ENCODE measurements at regions not wholly inside any gene's neighbourhood (a gene's known extent, or its start where the extent isn't known, plus 50 kb on each side); places are given as distances from the start of the nearest gene placed in this dataset.
"Not testable (repeated sequence)": the region's sequence is repeated elsewhere in the genome, so short reads cannot be mapped to it uniquely, and the experiment has no call there.

GRCh38 chr10:123221418-123221817 lies 67.2 kb downstream of the BUB3 start:
- Histone ChIP-seq H3K4me3 (ENCODE audit: low read depth, low read length) (no peak overlapping the region), H3K36me3 (ENCODE audit: control insufficient read depth, insufficient read depth, low read length) (no peaks in the 10 kb centered on the region), H3K27me3 (ENCODE audit: control insufficient read depth, insufficient read depth, low read length) (no peaks in the 10 kb centered on the region)
- DNase-seq (ENCODE audit: low read depth), result no peak
- TF ChIP-seq, protein P1, sequence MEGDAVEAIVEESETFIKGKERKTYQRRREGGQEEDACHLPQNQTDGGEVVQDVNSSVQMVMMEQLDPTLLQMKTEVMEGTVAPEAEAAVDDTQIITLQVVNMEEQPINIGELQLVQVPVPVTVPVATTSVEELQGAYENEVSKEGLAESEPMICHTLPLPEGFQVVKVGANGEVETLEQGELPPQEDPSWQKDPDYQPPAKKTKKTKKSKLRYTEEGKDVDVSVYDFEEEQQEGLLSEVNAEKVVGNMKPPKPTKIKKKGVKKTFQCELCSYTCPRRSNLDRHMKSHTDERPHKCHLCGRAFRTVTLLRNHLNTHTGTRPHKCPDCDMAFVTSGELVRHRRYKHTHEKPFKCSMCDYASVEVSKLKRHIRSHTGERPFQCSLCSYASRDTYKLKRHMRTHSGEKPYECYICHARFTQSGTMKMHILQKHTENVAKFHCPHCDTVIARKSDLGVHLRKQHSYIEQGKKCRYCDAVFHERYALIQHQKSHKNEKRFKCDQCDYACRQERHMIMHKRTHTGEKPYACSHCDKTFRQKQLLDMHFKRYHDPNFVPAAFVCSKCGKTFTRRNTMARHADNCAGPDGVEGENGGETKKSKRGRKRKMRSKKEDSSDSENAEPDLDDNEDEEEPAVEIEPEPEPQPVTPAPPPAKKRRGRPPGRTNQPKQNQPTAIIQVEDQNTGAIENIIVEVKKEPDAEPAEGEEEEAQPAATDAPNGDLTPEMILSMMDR (IDR thresholded peaks at IDR 0.05; ENCODE audit: insufficient read depth, low read length, severe bottlenecking), result no peak
- FAIRE-seq, result no peak

GRCh38 chr10:123222832-123223231 lies 68.6 kb downstream of the BUB3 start:
- TF ChIP-seq, protein P1 (IDR thresholded peaks at IDR 0.05; ENCODE audit: insufficient read depth, low read length, severe bottlenecking), result no peak
- H3K4me3 ChIP-seq (ENCODE audit: low read depth, low read length), result no peak overlapping the region
- no peaks in the 10 kb centered on the region for H3K27me3 ChIP-seq (ENCODE audit: control insufficient read depth, insufficient read depth, low read length)
- FAIRE-seq, result no peak
- DNase-seq (ENCODE audit: low read depth), result no peak
- no peaks in the 10 kb centered on the region for H3K36me3 ChIP-seq (ENCODE audit: control insufficient read depth, insufficient read depth, low read length)

- Histone ChIP-seq H3K36me3 (ENCODE audit: control insufficient read depth, insufficient read depth, low read length) (no peaks in the 10 kb centered on the region), H3K27me3 (ENCODE audit: control insufficient read depth, insufficient read depth, low read length) (no peaks in the 10 kb centered on the region), H3K4me3 (ENCODE audit: low read depth, low read length) (no peak overlapping the region)
- peak; percentile 91 for DNase-seq (ENCODE audit: low read depth)
- FAIRE-seq, result no peak
- TF ChIP-seq, protein P1 (IDR thresholded peaks at IDR 0.05; ENCODE audit: insufficient read depth, low read length, severe bottlenecking), result no peak
Observed at GRCh38 chr10:123227706-123228105, 73.5 kb downstream of the BUB3 start.

- DNase-seq (ENCODE audit: low read depth) (peak; percentile 93), FAIRE-seq (peak; percentile 62)
- H3K36me3 ChIP-seq (ENCODE audit: control insufficient read depth, insufficient read depth, low read length), result no peaks in the 10 kb centered on the region
- no peaks in the 10 kb centered on the region for H3K27me3 ChIP-seq (ENCODE audit: control insufficient read depth, insufficient read depth, low read length)
- TF ChIP-seq, protein P1 (IDR thresholded peaks at IDR 0.05; ENCODE audit: insufficient read depth, low read length, severe bottlenecking), result no peak
- H3K4me3 ChIP-seq (ENCODE audit: low read depth, low read length), result no peak overlapping the region
Observed at GRCh38 chr10:123229927-123230630, 75.9 kb downstream of the BUB3 start.

DNA sequence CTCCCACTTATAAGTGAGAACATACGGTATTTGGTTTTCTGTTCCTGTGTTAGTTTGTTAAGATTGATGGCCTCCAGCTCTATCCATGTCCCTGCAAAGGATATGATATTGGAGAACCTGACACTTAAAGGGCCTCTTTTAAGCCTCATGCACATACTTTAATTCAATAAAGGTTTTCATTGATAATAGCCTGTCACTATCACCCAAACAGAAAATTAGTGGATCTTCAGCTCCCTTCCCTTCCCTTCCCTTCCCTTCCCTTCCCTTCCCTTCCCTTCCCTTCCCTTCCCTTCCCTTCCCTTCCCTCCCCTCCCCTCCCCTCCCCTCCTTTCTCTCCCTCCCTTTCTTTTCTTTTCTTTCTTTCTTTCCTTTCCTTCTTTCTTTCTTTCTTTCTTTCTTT lies 78.7 kb downstream of the BUB3 start:
- not testable (repeated sequence) for DNase-seq (ENCODE audit: low read depth); H3K4me3 ChIP-seq (ENCODE audit: low read depth, low read length); H3K36me3 ChIP-seq (ENCODE audit: control insufficient read depth, insufficient read depth, low read length); H3K27me3 ChIP-seq (ENCODE audit: control insufficient read depth, insufficient read depth, low read length); FAIRE-seq

DNA sequence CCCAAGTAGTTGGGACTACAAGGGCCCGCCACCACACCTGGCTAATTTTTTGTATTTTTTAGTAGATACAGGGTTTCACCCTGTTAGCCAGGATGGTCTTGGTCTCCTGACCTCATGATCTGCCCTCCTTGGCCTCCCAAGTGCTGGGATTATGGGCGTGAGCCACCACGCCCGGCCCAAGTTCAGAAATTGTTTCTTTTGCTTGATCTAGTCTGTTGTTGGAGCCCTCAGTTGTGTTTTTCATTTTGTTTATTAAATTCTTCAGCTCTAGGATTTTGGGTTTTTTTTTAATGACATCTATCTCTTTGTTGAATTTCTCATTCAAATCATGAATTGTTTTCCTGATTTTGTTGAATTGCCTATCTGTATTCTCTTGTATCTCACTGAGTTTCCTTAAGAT lies 80.8 kb downstream of the BUB3 start:
- DNase-seq (ENCODE audit: low read depth); H3K27me3 ChIP-seq (ENCODE audit: control insufficient read depth, insufficient read depth, low read length); H3K36me3 ChIP-seq (ENCODE audit: control insufficient read depth, insufficient read depth, low read length); FAIRE-seq; H3K4me3 ChIP-seq (ENCODE audit: low read depth, low read length): not testable (repeated sequence)

GRCh38 chr10:123236126-123236525 lies 81.9 kb downstream of the BUB3 start:
- H3K27me3 ChIP-seq (ENCODE audit: control insufficient read depth, insufficient read depth, low read length), result no peaks in the 10 kb centered on the region
- DNase-seq (ENCODE audit: low read depth), result no peak
- H3K4me3 ChIP-seq (ENCODE audit: low read depth, low read length), result no peak overlapping the region
- TF ChIP-seq, protein P1 (IDR thresholded peaks at IDR 0.05; ENCODE audit: insufficient read depth, low read length, severe bottlenecking), result peak; percentile 18
- H3K36me3 ChIP-seq (ENCODE audit: control insufficient read depth, insufficient read depth, low read length), result no peaks in the 10 kb centered on the region
- no peak for FAIRE-seq
